Parathyroid adenoma (tissue), 2 donors: ENCODE measurements at regions not wholly inside any gene's neighbourhood (a gene's known extent, or its start where the extent isn't known, plus 50 kb on each side); places are given as distances from the start of the nearest gene placed in this dataset.

Experiments
- H2AFZ ChIP-seq: fragments of 300-600 bp; sonication (generic); one replicate; pipeline ENCODE4 v1.7.0; 2017; ENCODE audit warnings: antibody characterized with exemption, mild to moderate bottlenecking
- H3K27ac ChIP-seq: fragments of 300-600 bp; sonication (generic); one replicate; pipeline ENCODE4 v1.7.0; 2017
- H3K27me3 ChIP-seq: fragments of 300-600 bp; sonication (generic); one replicate; pipeline ENCODE4 v1.7.0; 2017; ENCODE audit warnings: low read length; ENCODE audit not compliant: control insufficient read depth, insufficient read depth
- H3K36me3 ChIP-seq: fragments of 300-600 bp; sonication (generic); one replicate; pipeline ENCODE4 v1.7.0; 2017; ENCODE audit warnings: low read length; ENCODE audit not compliant: control insufficient read depth, insufficient read depth
- H3K4me1 ChIP-seq: fragments of 300-600 bp; sonication (generic); one replicate; pipeline ENCODE4 v1.7.0; 2017; ENCODE audit warnings: control low read depth
- H3K4me2 ChIP-seq: fragments of 300-600 bp; sonication (generic); one replicate; pipeline ENCODE4 v1.7.0; 2017; ENCODE audit warnings: low read length
- H3K4me3 ChIP-seq: fragments of 300-600 bp; sonication (generic); one replicate; pipeline ENCODE4 v1.7.0; 2017; ENCODE audit warnings: low read depth, low read length
- H3K79me2 ChIP-seq: fragments of 300-600 bp; sonication (generic); one replicate; pipeline ENCODE4 v1.7.0; 2017; ENCODE audit warnings: control low read depth
- H3K9ac ChIP-seq: fragments of 300-600 bp; sonication (generic); one replicate; pipeline ENCODE4 v1.7.0; 2017; ENCODE audit warnings: mild to moderate bottlenecking
- H3K9me3 ChIP-seq: fragments of 300-600 bp; sonication (generic); one replicate; pipeline ENCODE4 v1.7.0; 2017; ENCODE audit warnings: low read length; ENCODE audit not compliant: control insufficient read depth
- CTCF ChIP-seq: fragments of 300-600 bp; sonication (generic); IDR thresholded peaks from one replicate; pipeline ENCODE4 v1.7.0; 2017; ENCODE audit warnings: antibody characterized with exemption, mild to moderate bottlenecking
- donor health status: primary hyperparathyroidism.

- H3K36me3 ChIP-seq: no peaks in the 10 kb centered on the region
- no peak overlapping the region for H3K4me3 ChIP-seq
- no peak overlapping the region for H3K4me2 ChIP-seq
- H2AFZ ChIP-seq: no peak overlapping the region
- TF ChIP-seq CTCF: no peak
- H3K27ac ChIP-seq: no peak overlapping the region
- H3K9ac ChIP-seq: no peak overlapping the region
- H3K4me1 ChIP-seq: no peaks in the 10 kb centered on the region
- H3K9me3 ChIP-seq: no peaks in the 10 kb centered on the region
- no peaks in the 10 kb centered on the region for H3K79me2 ChIP-seq
- H3K27me3 ChIP-seq: no peaks in the 10 kb centered on the region
These were observed 211.4 kb upstream of the TOPAZ1 start for GRCh38 chr3:44030285-44030684.

GRCh38 chr3:44030687-44031305 is 210.9 kb upstream of the TOPAZ1 start:
- H3K9ac ChIP-seq: no peak overlapping the region

GRCh38 chr3:44031387-44032380 is 210.0 kb upstream of the TOPAZ1 start:
- Histone ChIP-seq H3K4me3 (no peak overlapping the region), H3K9me3 (no peaks in the 10 kb centered on the region), H3K36me3 (no peaks in the 10 kb centered on the region), H3K4me1 (no peaks in the 10 kb centered on the region), H3K27ac (no peak overlapping the region), H3K4me2 (no peak overlapping the region), H3K79me2 (no peaks in the 10 kb centered on the region), H3K9ac (no peak overlapping the region), H2AFZ (no peak overlapping the region), H3K27me3 (no peaks in the 10 kb centered on the region)
- TF ChIP-seq CTCF: no peak

More at GRCh38 chr3:44030687-44031305, 210.9 kb upstream of the TOPAZ1 start:
- no peaks in the 10 kb centered on the region for H3K9me3 ChIP-seq
- H3K27me3 ChIP-seq: no peaks in the 10 kb centered on the region
- H3K79me2 ChIP-seq: no peaks in the 10 kb centered on the region
- no peak overlapping the region for H3K4me2 ChIP-seq
- H2AFZ ChIP-seq: no peak overlapping the region
- H3K27ac ChIP-seq: no peak overlapping the region
- no peaks in the 10 kb centered on the region for H3K36me3 ChIP-seq
- no peak overlapping the region for H3K4me3 ChIP-seq
- H3K4me1 ChIP-seq: no peaks in the 10 kb centered on the region
- no peak for TF ChIP-seq CTCF

GRCh38 chr3:44032487-44032886 is 209.2 kb upstream of the TOPAZ1 start:
- TF ChIP-seq CTCF: no peak
- H3K36me3 ChIP-seq: no peaks in the 10 kb centered on the region
- no peaks in the 10 kb centered on the region for H3K79me2 ChIP-seq
- H3K9me3 ChIP-seq: no peaks in the 10 kb centered on the region
- H3K27me3 ChIP-seq: no peaks in the 10 kb centered on the region
- H2AFZ ChIP-seq: no peak overlapping the region
- H3K4me2 ChIP-seq: no peak overlapping the region
- no peaks in the 10 kb centered on the region for H3K4me1 ChIP-seq
- H3K4me3 ChIP-seq: no peak overlapping the region
- H3K9ac ChIP-seq: no peak overlapping the region
- H3K27ac ChIP-seq: no peak overlapping the region
